ENCODE measurements at regions not wholly inside any gene's neighbourhood (a gene's known extent, or its start where the extent isn't known, plus 50 kb on each side); places are given as distances from the start of the nearest gene placed in this dataset.
"Not testable (repeated sequence)": the region's sequence is repeated elsewhere in the genome, so short reads cannot be mapped to it uniquely, and the experiment has no call there.

GRCh38 chr12:25710938-25711605 lies 158.0 kb upstream of the LMNTD1 start:
- not testable (repeated sequence) for TF ChIP-seq CTCF (IDR thresholded peaks at IDR 0.05 in 4 of 5, conservative IDR thresholded peaks at IDR 0.05 in 1 of 5); POLR2A (IDR thresholded peaks at IDR 0.05)

Measured in gastrocnemius medialis (tissue), 4 donors.